Mucosa of gallbladder (tissue), 1 donor: ENCODE measurements at regions not wholly inside any gene's neighbourhood (a gene's known extent, or its start where the extent isn't known, plus 50 kb on each side); places are given as distances from the start of the nearest gene placed in this dataset.

ENCODE experiments used
- DNase-seq: peaks from one replicate; pipeline ENCODE4 v3.0.0-alpha.2; 2020; ENCODE audit warnings: low spot score
- donor health status: DM: no; HTN: no; CAD: no.

- DNase-seq, result no peak
These were observed 190.6 kb upstream of the SASH1 start for GRCh38 chr6:148151896-148152643.

- no peak for DNase-seq
These were observed 188.0 kb upstream of the SASH1 start for GRCh38 chr6:148154668-148155067.

- no peak for DNase-seq
These were observed 187.3 kb upstream of the SASH1 start for GRCh38 chr6:148155293-148155692.

GRCh38 chr6:148157841-148158240 lies 184.8 kb upstream of the SASH1 start:
- no peak for DNase-seq

- no peak for DNase-seq
These were observed 178.0 kb upstream of the SASH1 start for GRCh38 chr6:148164645-148165044.

GRCh38 chr6:148166339-148166968 lies 176.2 kb upstream of the SASH1 start:
- no peak for DNase-seq

GRCh38 chr6:148169706-148170105 lies 172.9 kb upstream of the SASH1 start:
- no peak for DNase-seq

- DNase-seq, result no peak
These were observed 172.4 kb upstream of the SASH1 start for GRCh38 chr6:148170286-148170685.

GRCh38 chr6:148173548-148173947 lies 169.1 kb upstream of the SASH1 start:
- DNase-seq, result no peak

GRCh38 chr6:148175550-148176188 lies 167.0 kb upstream of the SASH1 start:
- DNase-seq, result no peak

- DNase-seq, result peak; percentile 61
These were observed 164.9 kb upstream of the SASH1 start for GRCh38 chr6:148177589-148178233.

- DNase-seq, result no peak
These were observed 162.9 kb upstream of the SASH1 start for GRCh38 chr6:148179786-148180185.

GRCh38 chr6:148182378-148182777 lies 160.3 kb upstream of the SASH1 start:
- DNase-seq, result no peak

GRCh38 chr6:148183776-148184175 lies 158.9 kb upstream of the SASH1 start:
- no peak for DNase-seq

GRCh38 chr6:148186916-148187315 lies 155.7 kb upstream of the SASH1 start:
- peak; percentile 27 for DNase-seq

GRCh38 chr6:148192310-148192709 lies 150.3 kb upstream of the SASH1 start:
- DNase-seq, result no peak

- peak; percentile 60 for DNase-seq
These were observed 149.5 kb upstream of the SASH1 start for GRCh38 chr6:148193063-148193680.

- DNase-seq, result no peak
These were observed 147.1 kb upstream of the SASH1 start for GRCh38 chr6:148195511-148195910.

- no peak for DNase-seq
These were observed 143.1 kb upstream of the SASH1 start for GRCh38 chr6:148199584-148199983.

- peak; percentile 66 for DNase-seq
These were observed 142.3 kb upstream of the SASH1 start for GRCh38 chr6:148200293-148200692.

- no peak for DNase-seq
These were observed 141.9 kb upstream of the SASH1 start for GRCh38 chr6:148200781-148201180.

GRCh38 chr6:148203281-148203925 lies 139.2 kb upstream of the SASH1 start:
- DNase-seq, result no peak
